Esophagus muscularis mucosa (tissue), 4 donors: ENCODE measurements at regions not wholly inside any gene's neighbourhood (a gene's known extent, or its start where the extent isn't known, plus 50 kb on each side); places are given as distances from the start of the nearest gene placed in this dataset.

Source experiments
- EP300 ChIP-seq: sonication (generic); formaldehyde crosslinking; IDR thresholded peaks from one replicate; pipeline ENCODE4 v1.6.1; 2017; ENCODE audit warnings: antibody characterized with exemption
- POLR2AphosphoS5 ChIP-seq, 2 donors: sonication (generic); formaldehyde crosslinking; IDR thresholded peaks; one replicate each; pipeline ENCODE4 v1.6.1; 2017; ENCODE audit warnings: antibody characterized with exemption in 2 of 2
- TF ChIP-seq, protein P1 (sequence below), 3 experiments: fragments of 200-600 bp in 2 of 3; fragments of 450-650 bp in 1 of 3; sonication (generic) in 2 of 3; IDR thresholded peaks; one replicate each; pipeline ENCODE4 v1.5.1; 2017 to 2019; ENCODE audit warnings: antibody characterized with exemption in 3 of 3, mild to moderate bottlenecking in 2 of 3, moderate library complexity in 1 of 3

DNA sequence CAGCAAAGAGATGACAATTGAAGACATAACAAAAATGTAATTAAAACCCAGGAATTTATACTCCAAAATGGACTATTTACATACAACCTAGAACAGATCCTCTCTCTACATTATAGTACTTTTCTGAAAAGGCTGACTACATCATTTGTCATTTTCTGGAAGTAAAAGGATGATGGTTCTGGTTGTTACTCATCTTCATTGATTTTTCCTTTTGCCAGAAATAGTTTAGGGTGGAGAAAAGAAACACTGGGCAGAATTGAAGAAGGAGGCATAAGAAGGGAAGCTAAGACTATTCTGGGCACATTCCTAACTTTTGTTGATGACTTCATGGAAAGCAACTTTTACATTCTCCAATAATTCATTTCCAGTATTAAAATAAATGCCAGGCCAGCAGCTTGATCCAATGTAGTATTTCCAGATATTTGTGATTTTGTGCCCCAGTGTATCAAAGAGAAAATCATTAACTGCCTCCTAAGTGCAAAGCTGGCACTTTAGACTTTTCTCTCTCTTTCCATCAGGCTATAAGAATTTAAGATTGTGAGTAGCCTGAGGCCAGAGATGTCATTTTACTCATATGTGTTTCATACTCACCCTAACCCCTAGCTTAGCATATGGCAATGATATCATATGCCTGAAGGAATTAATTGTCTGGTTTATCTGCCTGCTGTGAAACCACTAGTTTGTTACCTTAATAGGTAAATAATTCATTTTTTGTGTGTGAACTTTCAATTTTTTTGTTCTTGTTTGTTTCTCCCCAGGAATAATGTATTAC, 369.5 kb upstream of the LYPLAL1 start:
- TF ChIP-seq, protein P1, sequence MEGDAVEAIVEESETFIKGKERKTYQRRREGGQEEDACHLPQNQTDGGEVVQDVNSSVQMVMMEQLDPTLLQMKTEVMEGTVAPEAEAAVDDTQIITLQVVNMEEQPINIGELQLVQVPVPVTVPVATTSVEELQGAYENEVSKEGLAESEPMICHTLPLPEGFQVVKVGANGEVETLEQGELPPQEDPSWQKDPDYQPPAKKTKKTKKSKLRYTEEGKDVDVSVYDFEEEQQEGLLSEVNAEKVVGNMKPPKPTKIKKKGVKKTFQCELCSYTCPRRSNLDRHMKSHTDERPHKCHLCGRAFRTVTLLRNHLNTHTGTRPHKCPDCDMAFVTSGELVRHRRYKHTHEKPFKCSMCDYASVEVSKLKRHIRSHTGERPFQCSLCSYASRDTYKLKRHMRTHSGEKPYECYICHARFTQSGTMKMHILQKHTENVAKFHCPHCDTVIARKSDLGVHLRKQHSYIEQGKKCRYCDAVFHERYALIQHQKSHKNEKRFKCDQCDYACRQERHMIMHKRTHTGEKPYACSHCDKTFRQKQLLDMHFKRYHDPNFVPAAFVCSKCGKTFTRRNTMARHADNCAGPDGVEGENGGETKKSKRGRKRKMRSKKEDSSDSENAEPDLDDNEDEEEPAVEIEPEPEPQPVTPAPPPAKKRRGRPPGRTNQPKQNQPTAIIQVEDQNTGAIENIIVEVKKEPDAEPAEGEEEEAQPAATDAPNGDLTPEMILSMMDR (IDR thresholded peaks at IDR 0.05), result no peak
- TF ChIP-seq EP300 (no peak), POLR2AphosphoS5 (IDR thresholded peaks at IDR 0.05) (no peak)
